ENCODE measurements at regions not wholly inside any gene's neighbourhood (a gene's known extent, or its start where the extent isn't known, plus 50 kb on each side); places are given as distances from the start of the nearest gene placed in this dataset.
A peak's percentile ranks its signal among the peaks of the same experiment; 100 is the strongest.

DNA sequence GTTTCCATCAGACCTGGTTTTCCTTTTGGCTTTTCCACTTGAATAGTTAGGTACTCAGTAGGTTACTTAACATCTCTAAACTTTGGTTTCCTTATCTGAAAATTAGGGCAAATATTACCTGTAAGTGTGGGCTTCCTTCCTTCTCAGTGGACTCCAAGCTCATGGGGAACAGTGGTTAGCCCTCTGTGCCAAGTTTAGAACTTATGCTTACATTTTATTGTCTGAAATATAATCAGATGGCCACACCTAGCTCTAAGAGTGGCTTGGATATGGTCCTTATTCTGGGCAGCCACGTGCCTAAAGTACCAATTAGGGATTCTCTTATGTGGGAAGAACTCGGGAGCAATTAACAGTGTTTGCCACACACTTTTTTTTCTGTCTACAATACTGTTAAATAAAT lies 133.9 kb downstream of the UCHL1 start:
- no peak overlapping the region for H3K4me3 ChIP-seq
- WGBS, 2 donors = 85 to 90% methylated on average over 2 of the region's 2 CpGs
- peaks cover 3 to 33% (median 23%) of the 10 kb centered on the region in 9 donors for H3K4me1 ChIP-seq
- no peak for ATAC-seq
- intact Hi-C loops (cut with DNase I) = no loop called here
- H3K27ac ChIP-seq = no peak overlapping the region
- no peaks in the 10 kb centered on the region for H3K36me3 ChIP-seq
- TF ChIP-seq, protein P1, sequence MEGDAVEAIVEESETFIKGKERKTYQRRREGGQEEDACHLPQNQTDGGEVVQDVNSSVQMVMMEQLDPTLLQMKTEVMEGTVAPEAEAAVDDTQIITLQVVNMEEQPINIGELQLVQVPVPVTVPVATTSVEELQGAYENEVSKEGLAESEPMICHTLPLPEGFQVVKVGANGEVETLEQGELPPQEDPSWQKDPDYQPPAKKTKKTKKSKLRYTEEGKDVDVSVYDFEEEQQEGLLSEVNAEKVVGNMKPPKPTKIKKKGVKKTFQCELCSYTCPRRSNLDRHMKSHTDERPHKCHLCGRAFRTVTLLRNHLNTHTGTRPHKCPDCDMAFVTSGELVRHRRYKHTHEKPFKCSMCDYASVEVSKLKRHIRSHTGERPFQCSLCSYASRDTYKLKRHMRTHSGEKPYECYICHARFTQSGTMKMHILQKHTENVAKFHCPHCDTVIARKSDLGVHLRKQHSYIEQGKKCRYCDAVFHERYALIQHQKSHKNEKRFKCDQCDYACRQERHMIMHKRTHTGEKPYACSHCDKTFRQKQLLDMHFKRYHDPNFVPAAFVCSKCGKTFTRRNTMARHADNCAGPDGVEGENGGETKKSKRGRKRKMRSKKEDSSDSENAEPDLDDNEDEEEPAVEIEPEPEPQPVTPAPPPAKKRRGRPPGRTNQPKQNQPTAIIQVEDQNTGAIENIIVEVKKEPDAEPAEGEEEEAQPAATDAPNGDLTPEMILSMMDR (IDR thresholded peaks at IDR 0.05) = no peak
- H3K27me3 ChIP-seq = no peaks in the 10 kb centered on the region
- no peaks in the 10 kb centered on the region for H3K9me3 ChIP-seq
- DNase-seq = no peak

DNA sequence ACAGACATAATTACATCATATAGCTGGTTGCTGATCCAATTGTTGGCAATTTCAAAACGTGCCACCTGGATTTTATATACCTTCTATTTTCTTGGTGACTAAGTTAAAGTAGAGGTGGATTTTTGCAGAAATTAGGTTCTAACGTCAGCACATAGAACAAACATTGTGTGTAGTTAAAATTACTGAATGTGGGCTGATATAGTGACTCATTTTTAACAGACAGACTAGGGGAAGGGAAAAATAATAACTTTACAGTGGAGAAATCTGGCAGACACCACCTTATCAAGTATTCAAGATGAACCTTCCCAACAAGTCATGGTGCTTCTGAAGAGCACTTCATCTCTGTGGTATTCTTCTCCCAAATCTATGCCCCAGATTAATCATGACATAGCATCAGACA lies 134.5 kb downstream of the UCHL1 start:
- Histone ChIP-seq H3K27me3 (no peaks in the 10 kb centered on the region), H3K4me1 (peaks cover 3 to 33% (median 23%) of the 10 kb centered on the region in 9 donors), H3K9me3 (no peaks in the 10 kb centered on the region), H3K36me3 (no peaks in the 10 kb centered on the region), H3K4me3 (no peak overlapping the region), H3K27ac (no peak overlapping the region)
- intact Hi-C loops (cut with DNase I) = no loop called here
- ATAC-seq (no peak), DNase-seq (no peak)
- 86 to 93% methylated on average over 2 of the region's 2 CpGs for WGBS, 2 donors
- TF ChIP-seq, protein P1 (IDR thresholded peaks at IDR 0.05) = no peak

- H3K4me1 ChIP-seq = peaks cover 3 to 53% (median 38%) of the 10 kb centered on the region in 9 donors
- no peaks in the 10 kb centered on the region for H3K9me3 ChIP-seq
- 76 to 77% methylated on average over 2 of the region's 2 CpGs for WGBS, 2 donors
- H3K27me3 ChIP-seq = no peaks in the 10 kb centered on the region
- H3K36me3 ChIP-seq = no peaks in the 10 kb centered on the region
- H3K4me3 ChIP-seq = no peak overlapping the region
- DNase-seq (no peak), ATAC-seq (peak in 2 of 8 donors; percentile 37 to 45)
- intact Hi-C loops (cut with DNase I) = no loop called here
- H3K27ac ChIP-seq = no peak overlapping the region
- TF ChIP-seq, protein P1 (IDR thresholded peaks at IDR 0.05) = no peak
Observed at GRCh38 chr4:41394481-41394894, 137.8 kb downstream of the UCHL1 start.

GRCh38 chr4:41396214-41396613 lies 139.5 kb downstream of the UCHL1 start:
- no peaks in the 10 kb centered on the region for H3K36me3 ChIP-seq
- H3K9me3 ChIP-seq = no peaks in the 10 kb centered on the region
- WGBS, 2 donors = 76 to 88% methylated on average over 2 of the region's 2 CpGs
- ATAC-seq = peak in 4 of 8 donors; percentile 42 to 58 (median 44)
- no peaks in the 10 kb centered on the region for H3K27me3 ChIP-seq
- H3K4me1 ChIP-seq = peaks cover 3 to 57% (median 31%) of the 10 kb centered on the region in 9 donors
- TF ChIP-seq, protein P1 (IDR thresholded peaks at IDR 0.05) = no peak
- H3K4me3 ChIP-seq = no peak overlapping the region
- no peak overlapping the region for H3K27ac ChIP-seq
- no peak for DNase-seq
- intact Hi-C loops (cut with DNase I) = no loop called here
